Fibroblast of lung (primary cell): ENCODE measurements at regions not wholly inside any gene's neighbourhood (a gene's known extent, or its start where the extent isn't known, plus 50 kb on each side); places are given as distances from the start of the nearest gene placed in this dataset.

Experiments
- DNase-seq, 2 donors: peaks; one replicate each; pipeline versions ENCODE4 v3.0.0 to v3.0.0-alpha.2; 2010; ENCODE audit warnings: low read depth in 2 of 2
- H2AFZ ChIP-seq: 2 replicates; pipeline ENCODE4 v1.5.1; 2012; ENCODE audit warnings: low read length, control low read depth, inconsistent platforms
- H3K27ac ChIP-seq: 2 replicates; pipeline ENCODE4 v1.5.1; 2011; ENCODE audit warnings: low read length, control low read depth; ENCODE audit not compliant: insufficient read depth
- H3K27me3 ChIP-seq: 2 replicates; pipeline ENCODE4 v1.5.1; 2011; ENCODE audit warnings: mild to moderate bottlenecking, low read length; ENCODE audit not compliant: control insufficient read depth, insufficient read depth
- H3K36me3 ChIP-seq: 2 replicates; pipeline ENCODE4 v1.5.1; 2011; ENCODE audit warnings: low read length; ENCODE audit not compliant: control insufficient read depth, insufficient read depth
- H3K4me1 ChIP-seq: 2 replicates; pipeline ENCODE4 v1.5.1; 2011; ENCODE audit warnings: low read length; ENCODE audit not compliant: control insufficient read depth, insufficient read depth; ENCODE audit errors: extremely low read depth
- H3K4me2 ChIP-seq: 2 replicates; pipeline ENCODE4 v1.5.1; 2011; ENCODE audit warnings: low read length, control low read depth; ENCODE audit not compliant: insufficient read depth; ENCODE audit errors: extremely low read depth
- H3K4me3 ChIP-seq, 4 experiments: fragments of 200-600 bp in 1 of 4; sonication (generic) in 1 of 4; replicated peaks in 1 of 4; 2 replicates each; pipeline ENCODE4 v1.5.1; 2011 to 2016; ENCODE audit warnings: low read length in 4 of 4, low read depth in 3 of 4, mild to moderate bottlenecking in 3 of 4, control low read depth in 2 of 4, inconsistent platforms in 1 of 4, mixed read lengths in 1 of 4; ENCODE audit not compliant: insufficient read depth in 1 of 4; ENCODE audit errors: control extremely low read depth in 1 of 4
- H3K79me2 ChIP-seq: 2 replicates; pipeline ENCODE4 v1.5.1; 2012; ENCODE audit warnings: mild to moderate bottlenecking, low read length, inconsistent platforms; ENCODE audit not compliant: control insufficient read depth, insufficient read depth
- H3K9ac ChIP-seq: 2 replicates; pipeline ENCODE4 v1.5.1; 2011; ENCODE audit warnings: mild to moderate bottlenecking, low read length, control low read depth; ENCODE audit not compliant: insufficient read depth
- H3K9me3 ChIP-seq: 2 replicates; pipeline ENCODE4 v1.5.1; 2012; ENCODE audit warnings: low read depth, low read length; ENCODE audit not compliant: control insufficient read depth, insufficient read depth
- H4K20me1 ChIP-seq: 2 replicates; pipeline ENCODE4 v1.5.1; 2011; ENCODE audit warnings: low read length; ENCODE audit not compliant: control insufficient read depth, insufficient read depth; ENCODE audit errors: extremely low read depth
- CTCF ChIP-seq, 2 donors: IDR thresholded peaks in 1 of 2; conservative IDR thresholded peaks in 1 of 2; 1 replicate in 1 of 2; 2 replicates in 1 of 2; pipeline ENCODE4 v1.5.1; 2011 to 2012; ENCODE audit warnings: low read length in 2 of 2, control low read depth in 1 of 2, inconsistent platforms in 1 of 2, low read depth in 1 of 2, mild to moderate bottlenecking in 1 of 2
- EZH2 ChIP-seq: IDR thresholded peaks from 2 replicates; pipeline ENCODE4 v1.5.1; 2012; ENCODE audit warnings: low read length, control low read depth, mild to moderate bottlenecking; ENCODE audit errors: missing control alignments

GRCh38 chrX:131836161-131836560, 186.9 kb upstream of the STK26 start:
- no peak overlapping the region for H3K4me3 ChIP-seq
- no peaks in the 10 kb centered on the region for H4K20me1 ChIP-seq
- no peaks in the 10 kb centered on the region for H3K4me1 ChIP-seq
- no peak overlapping the region for H3K27ac ChIP-seq
- H3K79me2 ChIP-seq = no peaks in the 10 kb centered on the region
- no peak for DNase-seq
- H2AFZ ChIP-seq = no peak overlapping the region
- H3K9ac ChIP-seq = no peak overlapping the region
- TF ChIP-seq EZH2 = no peak
- no peak for TF ChIP-seq CTCF (conservative IDR thresholded peaks at IDR 0.05 in 1 of 2, IDR thresholded peaks at IDR 0.05 in 1 of 2; ENCODE audit: low read depth in 1 of 2, low read length in 2 of 2)
- H3K36me3 ChIP-seq = no peaks in the 10 kb centered on the region
- no peaks in the 10 kb centered on the region for H3K9me3 ChIP-seq
- no peaks in the 10 kb centered on the region for H3K27me3 ChIP-seq
- no peak overlapping the region for H3K4me2 ChIP-seq

GRCh38 chrX:131837325-131837724, 185.8 kb upstream of the STK26 start:
- TF ChIP-seq EZH2 = no peak
- no peak for TF ChIP-seq CTCF (conservative IDR thresholded peaks at IDR 0.05 in 1 of 2, IDR thresholded peaks at IDR 0.05 in 1 of 2; ENCODE audit: low read depth in 1 of 2, low read length in 2 of 2)
- H3K9me3 ChIP-seq = no peaks in the 10 kb centered on the region
- DNase-seq = no peak

GRCh38 chrX:131840799-131841495, 182.2 kb upstream of the STK26 start:
- Histone ChIP-seq H3K79me2 (no peaks in the 10 kb centered on the region), H3K4me2 (no peak overlapping the region), H3K36me3 (no peaks in the 10 kb centered on the region), H3K27ac (no peak overlapping the region), H3K27me3 (no peaks in the 10 kb centered on the region), H3K4me1 (no peaks in the 10 kb centered on the region), H3K4me3 (no peak overlapping the region), H3K9ac (no peak overlapping the region), H3K9me3 (no peaks in the 10 kb centered on the region), H2AFZ (no peak overlapping the region), H4K20me1 (no peaks in the 10 kb centered on the region)
- DNase-seq = no peak
- TF ChIP-seq EZH2 = no peak

More at GRCh38 chrX:131837325-131837724, 185.8 kb upstream of the STK26 start:
- H3K27ac ChIP-seq = no peak overlapping the region
- no peak overlapping the region for H3K4me2 ChIP-seq
- H3K9ac ChIP-seq = no peak overlapping the region
- H3K36me3 ChIP-seq = no peaks in the 10 kb centered on the region
- no peaks in the 10 kb centered on the region for H4K20me1 ChIP-seq
- H2AFZ ChIP-seq = no peak overlapping the region
- H3K79me2 ChIP-seq = no peaks in the 10 kb centered on the region
- H3K4me3 ChIP-seq = no peak overlapping the region
- H3K4me1 ChIP-seq = no peaks in the 10 kb centered on the region
- no peaks in the 10 kb centered on the region for H3K27me3 ChIP-seq
